Erythroblast (primary cell): ENCODE measurements at regions not wholly inside any gene's neighbourhood (a gene's known extent, or its start where the extent isn't known, plus 50 kb on each side); places are given as distances from the start of the nearest gene placed in this dataset.

Source experiments
- DNase-seq, 2 experiments: peaks; one replicate each; lab custom pipeline; 2025; lab: John Stamatoyannopoulos, UW
- GATA1 ChIP-seq: IDR thresholded peaks from 2 replicates; pipeline ENCODE4 v1.6.1; 2011; ENCODE audit warnings: low read depth, mild to moderate bottlenecking, control low read depth, low read length, moderate library complexity
- POLR2A ChIP-seq: IDR thresholded peaks from 2 replicates; pipeline ENCODE4 v1.6.1; 2011; ENCODE audit warnings: mild to moderate bottlenecking, low read length

GRCh38 chr5:82807021-82807420 is 270.2 kb downstream of the TMEM167A start:
- TF ChIP-seq GATA1: no peak
- TF ChIP-seq POLR2A: no peak
- DNase-seq: no peak

- DNase-seq: no peak
- no peak for TF ChIP-seq POLR2A
- no peak for TF ChIP-seq GATA1
Measured at GRCh38 chr5:82806513-82806912, 270.7 kb downstream of the TMEM167A start.

- TF ChIP-seq GATA1: no peak
- TF ChIP-seq POLR2A: no peak
- no peak for DNase-seq
Measured at GRCh38 chr5:82804155-82804690, 273.0 kb downstream of the TMEM167A start.

DNA sequence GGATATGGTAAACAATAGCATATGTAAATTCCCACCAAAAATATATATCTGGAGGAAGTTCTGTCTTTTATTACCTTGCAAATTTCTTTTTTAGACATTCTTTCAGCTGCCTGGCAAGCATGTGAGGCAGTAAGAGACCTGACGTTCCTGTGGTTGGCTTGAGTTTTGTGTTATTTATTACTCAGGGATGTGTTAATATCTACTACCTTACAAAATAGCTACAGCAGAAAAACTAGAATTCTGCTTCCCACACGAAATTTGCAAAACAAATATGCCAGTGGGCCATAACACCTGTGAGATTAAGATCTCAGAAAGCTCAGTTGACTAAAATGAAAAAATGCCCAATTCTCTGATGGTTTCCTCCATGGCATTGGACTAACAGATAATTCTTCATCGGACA is 274.2 kb downstream of the TMEM167A start:
- TF ChIP-seq POLR2A (no peak), GATA1 (no peak)
- no peak for DNase-seq

DNA sequence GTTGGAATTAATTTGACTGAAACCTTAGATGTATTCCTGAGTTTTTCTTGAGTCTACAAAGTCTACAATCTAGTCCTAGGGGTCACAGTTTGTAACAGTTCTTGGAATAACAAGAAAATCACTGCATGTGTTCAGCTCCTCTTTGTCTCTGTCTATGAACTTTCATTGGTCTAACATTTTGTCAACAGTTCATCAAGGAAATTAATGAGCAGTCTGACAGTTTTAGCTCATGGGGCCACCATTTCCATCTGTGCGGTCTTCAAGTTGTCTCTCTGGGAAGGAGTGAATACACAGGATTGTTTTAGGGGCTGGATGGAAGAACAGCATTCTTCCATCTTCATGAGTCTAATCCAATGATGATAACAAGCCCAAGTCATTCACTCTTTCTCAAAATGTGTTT is 276.4 kb downstream of the TMEM167A start:
- TF ChIP-seq GATA1 (no peak), POLR2A (no peak)
- DNase-seq: no peak

DNA sequence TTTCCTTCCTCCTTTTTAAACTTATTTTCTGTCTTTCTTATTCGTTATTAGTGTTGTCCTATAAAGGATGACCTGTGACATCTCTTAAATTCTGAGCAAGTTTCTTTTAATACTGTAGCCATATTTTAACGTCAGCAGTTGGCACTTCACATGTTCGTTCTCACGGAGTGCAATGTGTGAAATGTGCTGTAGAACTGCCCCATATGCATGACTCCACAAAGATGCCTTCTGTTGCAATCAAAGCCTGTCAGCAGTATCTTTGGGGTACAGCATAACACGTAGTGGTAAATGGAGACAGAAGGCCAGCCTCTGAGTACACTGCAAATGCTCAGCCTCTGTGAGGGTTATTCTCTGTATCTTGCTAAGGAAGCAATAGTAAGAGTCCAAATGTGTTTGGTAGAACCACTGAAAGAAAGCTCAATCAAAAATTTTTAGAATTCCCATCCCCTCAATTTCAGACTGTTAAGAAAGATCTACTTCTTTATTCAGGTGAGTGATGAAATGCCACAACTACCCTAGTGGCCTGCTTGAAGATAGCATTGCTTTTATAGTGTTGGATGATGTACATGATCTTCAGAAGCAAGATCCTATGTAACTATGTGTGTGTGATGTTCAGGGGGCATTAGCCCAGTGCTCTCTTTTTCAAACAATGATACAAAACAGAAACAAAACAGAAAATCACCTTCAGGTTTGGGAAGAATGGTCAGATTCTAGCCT is 277.7 kb downstream of the TMEM167A start:
- DNase-seq: no peak
- TF ChIP-seq POLR2A: no peak
- no peak for TF ChIP-seq GATA1

- DNase-seq: no peak
- no peak for TF ChIP-seq GATA1
- TF ChIP-seq POLR2A: no peak
Measured at GRCh38 chr5:82798676-82799075, 278.5 kb downstream of the TMEM167A start.

- DNase-seq: peak; percentile 28 to 44
Measured at GRCh38 chr5:82796643-82797416, 280.4 kb downstream of the TMEM167A start.

DNA sequence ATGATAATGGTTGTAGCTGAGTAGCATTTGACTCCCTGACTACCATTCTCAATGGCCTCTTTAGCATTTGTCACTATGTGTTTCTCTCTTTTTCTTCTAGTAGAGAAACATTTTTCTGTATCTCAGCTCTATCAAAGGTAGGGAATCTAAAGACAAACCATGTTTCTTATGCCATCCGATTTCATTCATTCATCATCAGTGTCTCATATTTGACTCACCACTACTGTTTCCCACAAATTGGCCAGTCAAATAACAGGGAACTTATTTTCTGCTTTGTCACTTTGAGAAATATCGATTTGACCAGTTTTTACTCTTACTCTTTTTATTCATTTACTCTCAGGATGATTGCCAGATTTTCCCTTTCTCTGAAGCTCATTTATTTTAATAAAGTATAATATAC is 282.3 kb downstream of the TMEM167A start:
- DNase-seq: no peak
- TF ChIP-seq GATA1 (no peak), POLR2A (no peak)

More at GRCh38 chr5:82796643-82797416, 280.4 kb downstream of the TMEM167A start:
- TF ChIP-seq POLR2A (no peak), GATA1 (no peak)

GRCh38 chr5:82793808-82794419 is 283.3 kb downstream of the TMEM167A start:
- peak; percentile 38 to 52 for DNase-seq
- TF ChIP-seq GATA1: no peak
- no peak for TF ChIP-seq POLR2A

GRCh38 chr5:82792096-82792495 is 285.1 kb downstream of the TMEM167A start:
- no peak for DNase-seq
- TF ChIP-seq GATA1 (no peak), POLR2A (no peak)

- TF ChIP-seq GATA1 (no peak), POLR2A (no peak)
- DNase-seq: no peak
Measured at GRCh38 chr5:82789095-82789494, 288.1 kb downstream of the TMEM167A start.

DNA sequence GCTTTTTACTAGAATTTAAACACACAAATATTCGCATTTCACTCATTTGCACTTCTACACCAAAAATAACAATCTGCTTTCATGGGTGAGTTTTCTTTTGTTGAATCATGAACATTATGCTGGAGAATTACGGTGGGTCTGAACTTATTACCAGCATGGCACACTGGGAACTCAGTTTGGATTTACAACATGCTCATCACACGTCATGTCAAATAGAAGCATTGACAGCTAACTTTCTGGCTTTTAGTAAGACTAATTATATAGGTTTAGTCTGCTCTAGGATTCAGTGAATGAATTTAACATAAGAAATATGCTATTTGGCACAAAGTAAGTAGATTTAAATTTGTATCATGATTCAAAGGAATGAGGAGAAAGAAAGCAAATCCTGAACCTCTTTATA is 290.4 kb downstream of the TMEM167A start:
- DNase-seq: no peak
- no peak for TF ChIP-seq GATA1
- no peak for TF ChIP-seq POLR2A
